HG02970 (cell line): ENCODE measurements at regions not wholly inside any gene's neighbourhood (a gene's known extent, or its start where the extent isn't known, plus 50 kb on each side); places are given as distances from the start of the nearest gene placed in this dataset.

Source experiments
- ATAC-seq: cut with Tn5 transposase; IDR thresholded peaks from one replicate; pipeline ENCODE4 v1.9.1; 2021; ENCODE audit warnings: mild to moderate bottlenecking, moderate library complexity, moderate number of reproducible peaks; ENCODE audit not compliant: unreplicated experiment, low FRiP score

- ATAC-seq = no peak
These were observed 652.6 kb downstream of the BCL11A start for GRCh38 chr2:59900728-59901452.

- no peak for ATAC-seq
These were observed 653.8 kb downstream of the BCL11A start for GRCh38 chr2:59899692-59900091.

GRCh38 chr2:59896499-59897245 is 656.8 kb downstream of the BCL11A start:
- ATAC-seq = no peak

- ATAC-seq = no peak
These were observed 659.8 kb downstream of the BCL11A start for GRCh38 chr2:59893612-59894011.

- ATAC-seq = no peak
These were observed 661.1 kb downstream of the BCL11A start for GRCh38 chr2:59892398-59892797.

GRCh38 chr2:59889305-59889704 is 664.1 kb downstream of the BCL11A start:
- ATAC-seq = no peak

GRCh38 chr2:59888706-59889105 is 664.7 kb downstream of the BCL11A start:
- no peak for ATAC-seq

GRCh38 chr2:59888015-59888414 is 665.4 kb downstream of the BCL11A start:
- ATAC-seq = peak; percentile 95

GRCh38 chr2:59887366-59887765 is 666.1 kb downstream of the BCL11A start:
- ATAC-seq = no peak

GRCh38 chr2:59886759-59887158 is 666.7 kb downstream of the BCL11A start:
- ATAC-seq = no peak

GRCh38 chr2:59885541-59885940 is 667.9 kb downstream of the BCL11A start:
- ATAC-seq = no peak

GRCh38 chr2:59884166-59884565 is 669.3 kb downstream of the BCL11A start:
- no peak for ATAC-seq

- no peak for ATAC-seq
These were observed 670.6 kb downstream of the BCL11A start for GRCh38 chr2:59882822-59883221.

- no peak for ATAC-seq
These were observed 671.2 kb downstream of the BCL11A start for GRCh38 chr2:59882279-59882678.

- ATAC-seq = no peak
These were observed 672.2 kb downstream of the BCL11A start for GRCh38 chr2:59881218-59881617.

GRCh38 chr2:59879700-59880131 is 673.7 kb downstream of the BCL11A start:
- ATAC-seq = no peak

- ATAC-seq = no peak
These were observed 677.6 kb downstream of the BCL11A start for GRCh38 chr2:59875836-59876235.

GRCh38 chr2:59874971-59875755 is 678.3 kb downstream of the BCL11A start:
- ATAC-seq = no peak

- no peak for ATAC-seq
These were observed 679.1 kb downstream of the BCL11A start for GRCh38 chr2:59874361-59874760.

- ATAC-seq = no peak
These were observed 681.6 kb downstream of the BCL11A start for GRCh38 chr2:59871830-59872229.

GRCh38 chr2:59868981-59869380 is 684.5 kb downstream of the BCL11A start:
- no peak for ATAC-seq
